ENCODE measurements at regions not wholly inside any gene's neighbourhood (a gene's known extent, or its start where the extent isn't known, plus 50 kb on each side); places are given as distances from the start of the nearest gene placed in this dataset.

DNA sequence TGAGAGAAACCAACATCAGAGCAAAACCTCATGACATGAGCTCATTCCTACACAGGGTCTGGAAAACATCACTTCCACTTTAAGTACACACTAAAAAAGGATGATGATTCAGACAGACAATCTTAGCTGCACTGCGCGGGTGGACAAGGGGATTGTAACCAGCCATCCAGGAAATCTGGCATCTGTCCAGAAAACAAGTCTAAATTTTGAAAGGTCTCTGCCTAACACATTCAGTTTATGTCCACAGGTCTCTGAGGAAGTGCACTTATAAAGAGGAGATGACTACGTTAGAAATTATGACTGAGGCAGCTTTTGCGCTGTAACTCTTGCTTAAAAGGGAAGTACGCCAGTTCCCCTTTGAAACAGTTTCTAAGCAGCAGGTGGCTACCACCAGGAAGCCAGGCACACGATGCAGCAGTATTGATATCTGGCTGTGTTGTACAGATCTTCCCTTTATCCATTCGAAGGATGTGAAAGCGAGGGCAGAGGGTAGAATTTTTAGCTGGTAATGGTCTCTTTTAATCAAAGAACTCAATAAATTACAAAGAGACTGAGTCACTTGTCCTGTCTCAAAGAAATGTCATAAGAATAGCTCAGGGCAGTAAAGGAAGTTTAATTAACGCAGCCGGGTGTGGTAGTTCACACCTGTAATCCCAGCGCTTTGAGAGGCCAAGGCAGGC, 128.0 kb downstream of the SETD4 start (continued):
- TF ChIP-seq, protein P1, sequence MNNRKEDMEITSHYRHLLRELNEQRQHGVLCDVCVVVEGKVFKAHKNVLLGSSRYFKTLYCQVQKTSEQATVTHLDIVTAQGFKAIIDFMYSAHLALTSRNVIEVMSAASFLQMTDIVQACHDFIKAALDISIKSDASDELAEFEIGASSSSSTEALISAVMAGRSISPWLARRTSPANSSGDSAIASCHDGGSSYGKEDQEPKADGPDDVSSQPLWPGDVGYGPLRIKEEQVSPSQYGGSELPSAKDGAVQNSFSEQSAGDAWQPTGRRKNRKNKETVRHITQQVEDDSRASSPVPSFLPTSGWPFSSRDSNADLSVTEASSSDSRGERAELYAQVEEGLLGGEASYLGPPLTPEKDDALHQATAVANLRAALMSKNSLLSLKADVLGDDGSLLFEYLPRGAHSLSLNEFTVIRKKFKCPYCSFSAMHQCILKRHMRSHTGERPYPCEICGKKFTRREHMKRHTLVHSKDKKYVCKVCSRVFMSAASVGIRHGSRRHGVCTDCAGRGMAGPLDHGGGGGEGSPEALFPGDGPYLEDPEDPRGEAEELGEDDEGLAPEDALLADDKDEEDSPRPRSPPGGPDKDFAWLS (CRISPR knock-in tag; IDR thresholded peaks at IDR 0.05; ENCODE audit: borderline replicate concordance), result no peak
- no peak for TF ChIP-seq ZNF335 (CRISPR knock-in tag; IDR thresholded peaks at IDR 0.05)
- TF ChIP-seq, protein P2, sequence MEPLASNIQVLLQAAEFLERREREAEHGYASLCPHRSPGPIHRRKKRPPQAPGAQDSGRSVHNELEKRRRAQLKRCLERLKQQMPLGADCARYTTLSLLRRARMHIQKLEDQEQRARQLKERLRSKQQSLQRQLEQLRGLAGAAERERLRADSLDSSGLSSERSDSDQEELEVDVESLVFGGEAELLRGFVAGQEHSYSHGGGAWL (CRISPR knock-in tag; IDR thresholded peaks at IDR 0.05), result no peak
- TF ChIP-seq DR1 (CRISPR knock-in tag; IDR thresholded peaks at IDR 0.05), result no peak

DNA sequence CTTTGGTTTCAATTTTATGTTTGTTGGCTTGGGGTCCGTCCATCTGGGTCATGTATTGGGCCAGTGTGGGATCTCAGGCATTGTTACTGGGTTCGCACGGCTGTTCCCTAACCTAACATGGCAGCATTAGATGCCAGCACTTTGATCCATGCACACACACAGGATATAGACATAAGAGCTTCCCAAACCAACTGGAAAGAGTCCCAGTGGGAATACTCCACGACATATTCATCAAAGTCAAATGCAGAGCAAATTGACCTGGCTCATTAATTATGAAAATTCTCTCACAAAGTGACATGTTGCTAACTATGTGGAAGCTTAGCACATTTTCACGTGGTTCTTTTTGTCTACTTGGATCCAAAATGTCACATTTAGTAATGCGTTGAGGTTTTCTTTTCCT, 130.4 kb downstream of the SETD4 start:
- POLR2A ChIA-PET, result no interaction called here
- CTCF ChIA-PET (ENCODE audit: low intra/inter-chr PET ratio, low total read pairs), result no interaction called here
- H3K27ac ChIP-seq (ENCODE audit: extremely low read length, insufficient read depth, low read length), result no peak overlapping the region
- no peaks in the 10 kb centered on the region for H3K79me2 ChIP-seq (ENCODE audit: insufficient read depth, low read length)
- no peak overlapping the region for H3K9ac ChIP-seq (ENCODE audit: insufficient read depth, low read depth, low read length)
- no peak for ATAC-seq
- no peak overlapping the region for H3K4me3 ChIP-seq (replicated peaks in 1 of 3; ENCODE audit: insufficient read depth in 1 of 3, low read depth in 2 of 3, low read length in 3 of 3)
- BruUV-seq (replicated peaks), result no TSS peak
- intact Hi-C loops (cut with micrococcal nuclease; ENCODE audit: unreplicated experiment) (no loop called here), in situ Hi-C loops (cut with HindIII; ENCODE audit: extremely low pct_ligation_motif_present, low pct_unique_long_range_greater_than_20kb) (loop anchor here (25.0 kb wide), 1 partner anchor 1043 kb away; no protein-coding TSS in a partner anchor)
- no peaks in the 10 kb centered on the region for H3K27me3 ChIP-seq (ENCODE audit: control insufficient read depth in 1 of 2, insufficient read depth in 2 of 2, low read length in 2 of 2)
- H3K9me3 ChIP-seq (ENCODE audit: low read length), result no peaks in the 10 kb centered on the region
- peaks cover 13% of the 10 kb centered on the region for H3K4me1 ChIP-seq (ENCODE audit: insufficient read depth, low read length)
- WGBS (ENCODE audit: low lambda C conversion rate), result 76% methylated on average over 6 of the region's 6 CpGs
- TF ChIP-seq, protein P3, sequence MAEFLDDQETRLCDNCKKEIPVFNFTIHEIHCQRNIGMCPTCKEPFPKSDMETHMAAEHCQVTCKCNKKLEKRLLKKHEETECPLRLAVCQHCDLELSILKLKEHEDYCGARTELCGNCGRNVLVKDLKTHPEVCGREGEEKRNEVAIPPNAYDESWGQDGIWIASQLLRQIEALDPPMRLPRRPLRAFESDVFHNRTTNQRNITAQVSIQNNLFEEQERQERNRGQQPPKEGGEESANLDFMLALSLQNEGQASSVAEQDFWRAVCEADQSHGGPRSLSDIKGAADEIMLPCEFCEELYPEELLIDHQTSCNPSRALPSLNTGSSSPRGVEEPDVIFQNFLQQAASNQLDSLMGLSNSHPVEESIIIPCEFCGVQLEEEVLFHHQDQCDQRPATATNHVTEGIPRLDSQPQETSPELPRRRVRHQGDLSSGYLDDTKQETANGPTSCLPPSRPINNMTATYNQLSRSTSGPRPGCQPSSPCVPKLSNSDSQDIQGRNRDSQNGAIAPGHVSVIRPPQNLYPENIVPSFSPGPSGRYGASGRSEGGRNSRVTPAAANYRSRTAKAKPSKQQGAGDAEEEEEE (CRISPR knock-in tag; IDR thresholded peaks at IDR 0.05; ENCODE audit: borderline replicate concordance), result no peak
- TF ChIP-seq RFX5 (IDR thresholded peaks at IDR 0.05; ENCODE audit: low read depth, low read length) (no peak), KMT2B (CRISPR knock-in tag; IDR thresholded peaks at IDR 0.05) (no peak), NR2F2 (IDR thresholded peaks at IDR 0.05; ENCODE audit: borderline replicate concordance, low read depth) (no peak), ZNF615 (CRISPR knock-in tag; IDR thresholded peaks at IDR 0.05; ENCODE audit: borderline replicate concordance) (no peak), ZNF569 (CRISPR knock-in tag; IDR thresholded peaks at IDR 0.05; ENCODE audit: borderline replicate concordance) (no peak), ZNF251 (CRISPR knock-in tag; IDR thresholded peaks at IDR 0.05) (no peak), SAFB2 (CRISPR knock-in tag; IDR thresholded peaks at IDR 0.05; ENCODE audit: borderline replicate concordance, low read depth) (no peak), ZNF335 (CRISPR knock-in tag; IDR thresholded peaks at IDR 0.05) (no peak), NKX3-1 (CRISPR knock-in tag; IDR thresholded peaks at IDR 0.05) (no peak), ONECUT2 (CRISPR knock-in tag; IDR thresholded peaks at IDR 0.05) (no peak), ZNF577 (CRISPR knock-in tag; IDR thresholded peaks at IDR 0.05; ENCODE audit: borderline replicate concordance, low read depth) (no peak), NR1H2 (CRISPR knock-in tag; IDR thresholded peaks at IDR 0.05; ENCODE audit: borderline replicate concordance, low read depth) (no peak), ZNF317 (CRISPR knock-in tag; IDR thresholded peaks at IDR 0.05) (no peak)
- H3K36me3 ChIP-seq (replicated peaks in 1 of 2; ENCODE audit: control insufficient read depth in 1 of 2, insufficient read depth in 2 of 2, low read length in 2 of 2), result no peaks in the 10 kb centered on the region
- no peak overlapping the region for H2AFZ ChIP-seq (ENCODE audit: low read length)
- H4K20me1 ChIP-seq (ENCODE audit: insufficient read depth, low read length), result no peaks in the 10 kb centered on the region
- no peak for DNase-seq (ENCODE audit: low spot score)
- no peak overlapping the region for H3K4me2 ChIP-seq (ENCODE audit: low read depth, low read length)
- FAIRE-seq, result no peak

All from HepG2 (cell line).